Fibroblast of lung (primary cell): ENCODE measurements at regions not wholly inside any gene's neighbourhood (a gene's known extent, or its start where the extent isn't known, plus 50 kb on each side); places are given as distances from the start of the nearest gene placed in this dataset.

Source experiments
- CTCF ChIP-seq, 2 donors: IDR thresholded peaks in 1 of 2; conservative IDR thresholded peaks in 1 of 2; 1 replicate in 1 of 2; 2 replicates in 1 of 2; pipeline ENCODE4 v1.5.1; 2011 to 2012; ENCODE audit warnings: low read length in 2 of 2, control low read depth in 1 of 2, inconsistent platforms in 1 of 2, low read depth in 1 of 2, mild to moderate bottlenecking in 1 of 2
- EZH2 ChIP-seq: IDR thresholded peaks from 2 replicates; pipeline ENCODE4 v1.5.1; 2012; ENCODE audit warnings: low read length, control low read depth, mild to moderate bottlenecking; ENCODE audit errors: missing control alignments

GRCh38 chr6:6927521-6928361 lies 180.0 kb upstream of the RREB1 start:
- TF ChIP-seq CTCF (conservative IDR thresholded peaks at IDR 0.05 in 1 of 2, IDR thresholded peaks at IDR 0.05 in 1 of 2; ENCODE audit: low read depth in 1 of 2, low read length in 2 of 2) (peak in 1 of 2 donors; percentile 2), EZH2 (no peak)
